Skeletal muscle satellite cell (primary cell): ENCODE measurements at regions not wholly inside any gene's neighbourhood (a gene's known extent, or its start where the extent isn't known, plus 50 kb on each side); places are given as distances from the start of the nearest gene placed in this dataset.

ENCODE experiments used
- H3K27me3 ChIP-seq: 2 replicates; pipeline ENCODE4 v1.7.0; 2013; ENCODE audit warnings: low read length; ENCODE audit not compliant: control insufficient read depth, insufficient read depth
- H3K36me3 ChIP-seq: 2 replicates; pipeline ENCODE4 v1.7.0; 2013; ENCODE audit warnings: mild to moderate bottlenecking, control low read depth, low read length; ENCODE audit not compliant: insufficient read depth
- H3K4me1 ChIP-seq: 2 replicates; pipeline ENCODE4 v1.7.0; 2013; ENCODE audit warnings: low read length; ENCODE audit not compliant: control insufficient read depth, insufficient read depth
- H3K4me2 ChIP-seq: 2 replicates; pipeline ENCODE4 v1.7.0; 2013; ENCODE audit warnings: mild to moderate bottlenecking, low read length
- H3K4me3 ChIP-seq: 2 replicates; pipeline ENCODE4 v1.7.0; 2013; ENCODE audit warnings: low read length
- H3K9ac ChIP-seq: 2 replicates; pipeline ENCODE4 v1.7.0; 2013; ENCODE audit warnings: mild to moderate bottlenecking, low read depth, low read length, moderate library complexity
- H3K9me3 ChIP-seq: replicated peaks from 2 replicates; pipeline ENCODE4 v1.7.0; 2013; ENCODE audit warnings: mild to moderate bottlenecking, control low read depth, low read length

DNA sequence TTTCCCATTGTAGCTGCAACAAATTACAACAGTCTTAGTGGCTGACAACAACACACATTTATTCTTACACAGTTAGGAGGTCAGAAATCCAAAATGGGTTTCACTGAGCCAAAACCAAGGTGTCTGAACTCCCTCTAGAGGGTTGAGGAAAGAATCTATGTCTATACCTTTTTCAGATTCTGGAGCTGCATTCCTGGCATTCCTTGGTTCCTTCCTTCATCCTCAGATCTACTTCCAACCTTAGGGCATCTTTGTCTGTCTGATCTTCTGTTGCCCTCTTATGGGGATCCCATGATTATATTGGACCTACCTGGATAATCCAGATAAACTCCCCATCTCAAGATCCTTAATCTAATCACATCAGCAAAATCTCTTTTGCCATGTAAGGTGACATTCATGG is 540.9 kb upstream of the MAP3K7 start:
- Histone ChIP-seq H3K27me3 (no peaks in the 10 kb centered on the region), H3K36me3 (no peaks in the 10 kb centered on the region), H3K9me3 (no peaks in the 10 kb centered on the region), H3K4me2 (no peak overlapping the region), H3K4me1 (no peaks in the 10 kb centered on the region), H3K9ac (no peak overlapping the region), H3K4me3 (no peak overlapping the region)

DNA sequence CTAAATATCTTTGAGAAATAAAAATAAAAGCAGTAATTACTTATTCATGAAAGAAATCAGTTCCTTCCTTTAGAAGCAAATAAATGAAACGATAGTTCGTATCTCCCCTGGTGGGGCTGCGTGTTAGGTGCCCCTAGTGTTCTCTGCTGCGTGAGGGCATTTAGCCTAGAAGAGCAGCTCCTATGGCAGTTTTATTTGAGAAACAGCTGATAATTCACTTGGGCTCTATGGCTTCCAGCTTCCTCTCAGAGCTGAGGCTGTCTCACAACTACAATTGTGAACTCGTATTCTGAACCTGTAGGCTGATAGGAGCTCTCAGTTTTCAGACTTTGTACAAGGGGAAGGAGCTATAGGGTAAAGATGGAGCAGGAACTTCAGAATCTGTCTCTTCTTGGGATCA is 540.0 kb upstream of the MAP3K7 start:
- Histone ChIP-seq H3K4me3 (no peak overlapping the region), H3K36me3 (no peaks in the 10 kb centered on the region), H3K4me2 (no peak overlapping the region)

DNA sequence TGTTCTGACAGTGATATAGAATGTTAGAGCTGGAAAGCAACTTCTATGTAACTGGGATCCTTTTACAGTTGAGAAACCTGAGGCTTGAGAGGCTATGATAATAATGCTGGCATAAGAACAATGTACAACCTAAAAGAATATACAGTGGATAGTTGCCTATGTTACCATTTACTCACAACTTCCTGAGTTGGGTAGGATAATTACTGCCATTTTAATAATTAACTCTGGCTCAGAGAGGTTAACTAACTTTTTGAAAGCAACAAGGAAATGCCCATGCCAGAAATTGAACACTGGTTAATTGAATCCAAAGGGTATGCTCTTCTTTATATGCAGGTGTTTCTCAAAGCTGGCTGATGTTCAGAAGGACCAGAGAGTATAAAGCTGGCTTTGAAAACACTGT is 530.7 kb upstream of the MAP3K7 start:
- Histone ChIP-seq H3K9ac (no peak overlapping the region), H3K27me3 (no peaks in the 10 kb centered on the region), H3K4me3 (no peak overlapping the region), H3K4me1 (no peaks in the 10 kb centered on the region), H3K36me3 (no peaks in the 10 kb centered on the region), H3K9me3 (no peaks in the 10 kb centered on the region), H3K4me2 (no peak overlapping the region)

More for the DNA sequence above, 540.0 kb upstream of the MAP3K7 start:
- Histone ChIP-seq H3K9me3 (no peaks in the 10 kb centered on the region), H3K4me1 (no peaks in the 10 kb centered on the region), H3K9ac (no peak overlapping the region), H3K27me3 (no peaks in the 10 kb centered on the region)

DNA sequence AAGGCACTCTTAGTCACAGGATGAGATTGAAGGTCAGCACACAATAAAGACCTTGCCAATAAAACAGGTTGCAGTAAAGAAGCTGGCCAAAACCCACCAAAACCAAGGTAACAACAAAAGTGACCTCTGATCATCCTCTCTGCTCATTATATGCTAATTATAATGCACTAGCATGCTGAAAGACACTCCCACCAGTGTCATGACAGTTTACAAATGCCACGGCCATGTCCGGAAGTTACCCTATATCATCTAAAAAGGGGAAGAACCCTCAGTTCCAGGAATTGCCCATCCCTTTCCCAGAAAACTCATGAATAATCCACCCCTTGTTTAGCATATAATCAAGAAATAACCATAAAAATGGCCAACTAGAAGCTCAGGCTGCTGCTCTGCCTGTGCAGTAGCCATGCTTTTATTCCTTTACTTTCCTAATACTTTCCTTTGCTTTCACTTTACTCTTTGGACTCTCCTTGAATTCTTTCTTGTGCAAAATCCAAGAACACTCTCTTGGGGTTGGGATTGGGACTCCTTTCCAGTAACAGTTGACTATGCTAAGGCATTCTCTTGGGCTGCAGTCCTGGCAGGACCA is 527.3 kb upstream of the MAP3K7 start:
- no peaks in the 10 kb centered on the region for H3K4me1 ChIP-seq

GRCh38 chr6:91106083-91106482 is 519.2 kb upstream of the MAP3K7 start:
- no peak overlapping the region for H3K9ac ChIP-seq

More for the DNA sequence above, 527.3 kb upstream of the MAP3K7 start:
- H3K4me3 ChIP-seq: no peak overlapping the region
- H3K9me3 ChIP-seq: no peaks in the 10 kb centered on the region
- H3K27me3 ChIP-seq: no peaks in the 10 kb centered on the region
- H3K36me3 ChIP-seq: no peaks in the 10 kb centered on the region
- H3K9ac ChIP-seq: no peak overlapping the region
- no peak overlapping the region for H3K4me2 ChIP-seq

DNA sequence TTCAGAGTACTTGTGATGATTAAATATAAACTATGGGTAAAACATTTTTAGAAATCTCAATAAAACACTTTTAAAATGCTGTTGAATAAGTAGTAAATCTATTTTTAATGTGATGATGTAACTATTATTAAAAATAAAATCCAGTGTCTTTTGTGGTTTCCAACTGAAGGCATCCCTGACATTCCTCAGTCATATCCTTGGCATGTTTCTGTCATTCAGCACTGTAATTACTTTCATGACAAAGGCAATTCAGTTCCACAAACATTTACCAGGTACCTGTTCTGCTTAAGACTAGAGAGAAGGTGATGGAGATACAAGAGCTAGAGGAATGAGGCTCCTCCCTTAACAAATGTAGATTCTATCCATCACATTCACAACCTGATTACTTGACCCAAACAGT is 518.7 kb upstream of the MAP3K7 start:
- H3K36me3 ChIP-seq: no peaks in the 10 kb centered on the region
- no peak overlapping the region for H3K4me2 ChIP-seq
- no peaks in the 10 kb centered on the region for H3K9me3 ChIP-seq
- H3K9ac ChIP-seq: no peak overlapping the region
- no peak overlapping the region for H3K4me3 ChIP-seq
- no peaks in the 10 kb centered on the region for H3K4me1 ChIP-seq
- H3K27me3 ChIP-seq: no peaks in the 10 kb centered on the region

More at GRCh38 chr6:91106083-91106482, 519.2 kb upstream of the MAP3K7 start:
- Histone ChIP-seq H3K4me2 (no peak overlapping the region), H3K4me1 (no peaks in the 10 kb centered on the region), H3K27me3 (no peaks in the 10 kb centered on the region), H3K4me3 (no peak overlapping the region), H3K9me3 (no peaks in the 10 kb centered on the region), H3K36me3 (no peaks in the 10 kb centered on the region)

- Histone ChIP-seq H3K36me3 (no peaks in the 10 kb centered on the region), H3K9me3 (no peaks in the 10 kb centered on the region), H3K9ac (no peak overlapping the region), H3K4me3 (no peak overlapping the region), H3K4me1 (no peaks in the 10 kb centered on the region), H3K27me3 (no peaks in the 10 kb centered on the region), H3K4me2 (no peak overlapping the region)
Measured at GRCh38 chr6:91099479-91099878, 512.6 kb upstream of the MAP3K7 start.

- Histone ChIP-seq H3K27me3 (no peaks in the 10 kb centered on the region), H3K9me3 (no peaks in the 10 kb centered on the region), H3K4me3 (no peak overlapping the region), H3K36me3 (no peaks in the 10 kb centered on the region), H3K4me2 (no peak overlapping the region), H3K9ac (no peak overlapping the region), H3K4me1 (no peaks in the 10 kb centered on the region)
Measured at GRCh38 chr6:91098006-91098405, 511.1 kb upstream of the MAP3K7 start.

GRCh38 chr6:91097364-91097763 is 510.5 kb upstream of the MAP3K7 start:
- no peak overlapping the region for H3K4me3 ChIP-seq
- H3K4me1 ChIP-seq: no peaks in the 10 kb centered on the region
- no peaks in the 10 kb centered on the region for H3K9me3 ChIP-seq
- H3K36me3 ChIP-seq: no peaks in the 10 kb centered on the region
- no peak overlapping the region for H3K9ac ChIP-seq
- H3K4me2 ChIP-seq: no peak overlapping the region
- no peaks in the 10 kb centered on the region for H3K27me3 ChIP-seq

DNA sequence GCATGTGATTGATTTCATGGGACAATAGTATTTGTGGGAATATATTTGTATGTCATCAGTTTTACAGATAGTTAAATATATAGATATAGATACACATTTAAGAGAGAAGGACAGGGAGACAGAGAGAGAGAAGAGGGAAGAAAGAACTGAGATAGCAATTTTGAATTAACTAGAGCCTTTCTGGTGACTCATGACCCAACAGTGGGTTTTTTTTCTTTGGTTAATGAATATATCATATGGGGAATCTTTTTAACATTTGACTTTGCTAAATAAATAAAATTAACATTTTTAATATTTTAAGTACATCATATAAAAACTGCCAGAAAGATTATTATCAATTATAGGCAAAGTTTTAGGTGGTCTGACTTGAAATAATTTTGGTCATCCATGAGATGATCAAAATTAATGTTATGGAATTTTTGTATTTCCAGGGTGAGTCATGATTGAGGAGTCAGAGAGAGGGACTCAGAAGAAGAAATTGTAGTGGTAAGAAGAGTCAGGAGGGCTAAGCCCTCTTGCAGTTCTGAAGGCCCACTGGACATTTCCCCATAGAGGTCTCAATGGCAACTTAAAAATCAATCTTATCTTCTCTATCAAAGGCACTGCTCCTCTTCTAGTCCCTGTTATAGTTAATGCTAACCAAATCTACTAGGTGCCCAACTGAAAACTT is 508.1 kb upstream of the MAP3K7 start:
- H3K4me1 ChIP-seq: no peaks in the 10 kb centered on the region
- H3K4me3 ChIP-seq: no peak overlapping the region
- H3K4me2 ChIP-seq: no peak overlapping the region
- no peaks in the 10 kb centered on the region for H3K9me3 ChIP-seq
- H3K27me3 ChIP-seq: no peaks in the 10 kb centered on the region
- no peak overlapping the region for H3K9ac ChIP-seq
- H3K36me3 ChIP-seq: no peaks in the 10 kb centered on the region

- Histone ChIP-seq H3K27me3 (no peaks in the 10 kb centered on the region), H3K36me3 (no peaks in the 10 kb centered on the region), H3K4me1 (no peaks in the 10 kb centered on the region), H3K9me3 (no peaks in the 10 kb centered on the region), H3K4me3 (no peak overlapping the region), H3K9ac (no peak overlapping the region), H3K4me2 (no peak overlapping the region)
Measured at GRCh38 chr6:91094341-91094740, 507.5 kb upstream of the MAP3K7 start.

DNA sequence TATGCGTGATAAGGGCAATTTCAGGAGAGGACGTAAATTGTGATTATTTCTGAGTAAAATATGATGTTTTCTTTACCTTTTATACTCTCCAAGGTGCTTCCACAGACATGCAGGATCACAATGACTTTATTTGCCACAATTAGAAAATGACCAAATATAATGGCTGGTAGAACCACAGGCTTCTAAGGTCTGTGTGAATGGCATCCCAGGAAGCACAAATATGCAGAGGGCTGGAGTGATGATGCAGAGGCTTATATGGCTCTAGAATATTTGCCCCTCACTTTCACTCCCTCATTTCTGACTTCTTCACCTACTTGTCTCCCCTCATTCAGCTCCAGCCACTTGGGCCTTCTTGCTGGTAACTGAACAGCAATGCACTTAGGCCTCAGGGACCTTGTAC is 502.1 kb upstream of the MAP3K7 start:
- Histone ChIP-seq H3K4me2 (no peak overlapping the region), H3K4me3 (no peak overlapping the region), H3K36me3 (no peaks in the 10 kb centered on the region), H3K4me1 (no peaks in the 10 kb centered on the region), H3K9me3 (no peaks in the 10 kb centered on the region), H3K9ac (no peak overlapping the region), H3K27me3 (no peaks in the 10 kb centered on the region)
